Peyer's patch (tissue), 4 donors: ENCODE measurements at regions not wholly inside any gene's neighbourhood (a gene's known extent, or its start where the extent isn't known, plus 50 kb on each side); places are given as distances from the start of the nearest gene placed in this dataset.

Experiments used
- DNase-seq, 3 donors: peaks; one replicate each; pipeline ENCODE4 v3.0.0-alpha.2; 2017 to 2019
- H3K27ac ChIP-seq, 4 donors: fragments of 200-600 bp; sonication (generic); one replicate each; pipeline ENCODE4 v1.5.1; 2016 to 2019
- H3K27me3 ChIP-seq, 2 donors: fragments of 200-600 bp; sonication (generic); one replicate each; pipeline ENCODE4 v1.5.1; 2019
- H3K36me3 ChIP-seq, 3 donors: fragments of 200-600 bp; sonication (generic); one replicate each; pipeline ENCODE4 v1.5.1; 2016 to 2019
- H3K4me1 ChIP-seq, 4 donors: fragments of 200-600 bp; sonication (generic); one replicate each; pipeline ENCODE4 v1.5.1; 2016 to 2019
- H3K4me3 ChIP-seq, 4 donors: fragments of 200-600 bp; sonication (generic); 1 replicate in 3 of 4; 2 replicates in 1 of 4; pipeline ENCODE4 v1.5.1; 2016 to 2019; ENCODE audit warnings: mild to moderate bottlenecking in 1 of 4
- H3K9me3 ChIP-seq, 4 donors: fragments of 200-600 bp; sonication (generic); one replicate each; pipeline ENCODE4 v1.5.1; 2016 to 2019; ENCODE audit warnings: mild to moderate bottlenecking in 1 of 4
- POLR2A ChIP-seq, 2 donors: fragments of 450-650 bp; IDR thresholded peaks; one replicate each; pipeline ENCODE4 v1.5.1; 2017; ENCODE audit warnings: antibody characterized with exemption in 2 of 2, mild to moderate bottlenecking in 2 of 2, moderate library complexity in 2 of 2
- TF ChIP-seq, protein P1 (sequence below), 6 experiments: fragments of 450-650 bp in 4 of 6; fragments of 200-600 bp in 2 of 6; sonication (generic) in 1 of 6; IDR thresholded peaks; one replicate each; pipeline ENCODE4 v1.5.1; 2017 to 2019; ENCODE audit warnings: antibody characterized with exemption in 6 of 6, mild to moderate bottlenecking in 3 of 6, moderate library complexity in 1 of 6

GRCh38 chr15:29467091-29467490 lies 197.5 kb upstream of the NSMCE3 start:
- Histone ChIP-seq H3K4me1 (no peaks in the 10 kb centered on the region), H3K4me3 (no peak overlapping the region), H3K36me3 (no peaks in the 10 kb centered on the region), H3K9me3 (no peaks in the 10 kb centered on the region), H3K27ac (no peak overlapping the region), H3K27me3 (no peaks in the 10 kb centered on the region)
- TF ChIP-seq POLR2A (IDR thresholded peaks at IDR 0.05) = no peak
- TF ChIP-seq, protein P1, sequence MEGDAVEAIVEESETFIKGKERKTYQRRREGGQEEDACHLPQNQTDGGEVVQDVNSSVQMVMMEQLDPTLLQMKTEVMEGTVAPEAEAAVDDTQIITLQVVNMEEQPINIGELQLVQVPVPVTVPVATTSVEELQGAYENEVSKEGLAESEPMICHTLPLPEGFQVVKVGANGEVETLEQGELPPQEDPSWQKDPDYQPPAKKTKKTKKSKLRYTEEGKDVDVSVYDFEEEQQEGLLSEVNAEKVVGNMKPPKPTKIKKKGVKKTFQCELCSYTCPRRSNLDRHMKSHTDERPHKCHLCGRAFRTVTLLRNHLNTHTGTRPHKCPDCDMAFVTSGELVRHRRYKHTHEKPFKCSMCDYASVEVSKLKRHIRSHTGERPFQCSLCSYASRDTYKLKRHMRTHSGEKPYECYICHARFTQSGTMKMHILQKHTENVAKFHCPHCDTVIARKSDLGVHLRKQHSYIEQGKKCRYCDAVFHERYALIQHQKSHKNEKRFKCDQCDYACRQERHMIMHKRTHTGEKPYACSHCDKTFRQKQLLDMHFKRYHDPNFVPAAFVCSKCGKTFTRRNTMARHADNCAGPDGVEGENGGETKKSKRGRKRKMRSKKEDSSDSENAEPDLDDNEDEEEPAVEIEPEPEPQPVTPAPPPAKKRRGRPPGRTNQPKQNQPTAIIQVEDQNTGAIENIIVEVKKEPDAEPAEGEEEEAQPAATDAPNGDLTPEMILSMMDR (IDR thresholded peaks at IDR 0.05) = no peak
- DNase-seq = no peak

- no peak overlapping the region for H3K27ac ChIP-seq
- H3K4me1 ChIP-seq = no peaks in the 10 kb centered on the region
- TF ChIP-seq, protein P1 (IDR thresholded peaks at IDR 0.05) = no peak
- H3K36me3 ChIP-seq = no peaks in the 10 kb centered on the region
- no peak overlapping the region for H3K4me3 ChIP-seq
- H3K27me3 ChIP-seq = no peaks in the 10 kb centered on the region
- no peaks in the 10 kb centered on the region for H3K9me3 ChIP-seq
- DNase-seq = no peak
Observed at GRCh38 chr15:29466292-29466691, 196.7 kb upstream of the NSMCE3 start.

DNA sequence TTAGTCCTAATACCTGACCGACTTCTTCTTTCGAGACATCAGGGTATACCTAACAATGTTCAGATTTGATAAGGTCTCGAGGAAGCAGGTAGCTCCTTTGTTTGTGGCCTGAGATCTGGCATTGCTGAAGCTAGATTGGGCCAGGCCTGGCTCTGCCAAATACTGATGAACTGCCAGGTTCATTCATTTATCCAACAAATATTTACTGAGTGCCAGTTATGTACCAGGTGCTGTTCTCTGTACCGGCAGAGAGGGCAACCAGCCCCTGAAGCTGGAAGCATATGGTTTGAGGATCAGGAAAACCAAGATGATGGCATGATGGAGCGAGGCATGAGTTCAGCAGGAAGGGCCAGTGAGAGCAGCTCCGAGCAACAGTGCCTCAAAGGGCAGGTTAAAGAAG lies 196.2 kb upstream of the NSMCE3 start:
- H3K36me3 ChIP-seq = no peaks in the 10 kb centered on the region
- H3K27ac ChIP-seq = no peak overlapping the region
- no peak for DNase-seq
- no peak overlapping the region for H3K4me3 ChIP-seq
- H3K4me1 ChIP-seq = no peaks in the 10 kb centered on the region
- H3K27me3 ChIP-seq = no peaks in the 10 kb centered on the region
- no peak for TF ChIP-seq POLR2A (IDR thresholded peaks at IDR 0.05)
- TF ChIP-seq, protein P1 (IDR thresholded peaks at IDR 0.05) = no peak
- no peaks in the 10 kb centered on the region for H3K9me3 ChIP-seq

DNA sequence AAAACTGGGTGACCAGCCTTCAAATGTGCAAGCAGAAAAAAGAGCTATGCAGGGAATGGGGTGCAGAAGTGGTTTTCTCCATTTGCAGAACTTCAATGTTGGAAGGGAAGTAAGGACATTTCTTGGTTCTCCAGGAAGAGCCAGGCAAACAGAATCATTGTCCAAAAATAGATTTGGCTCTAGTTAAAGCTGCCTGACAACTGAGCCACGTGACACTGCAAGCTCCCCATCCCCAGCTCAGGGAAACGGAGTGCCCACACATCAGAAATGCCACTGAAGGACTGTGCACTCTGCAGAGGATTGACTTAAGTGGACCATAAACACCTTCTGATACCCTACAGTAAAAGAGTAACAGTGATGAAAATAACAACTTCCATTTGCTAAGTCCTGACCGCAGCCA lies 195.6 kb upstream of the NSMCE3 start:
- H3K4me3 ChIP-seq = no peak overlapping the region
- no peak for DNase-seq
- no peaks in the 10 kb centered on the region for H3K36me3 ChIP-seq
- no peaks in the 10 kb centered on the region for H3K27me3 ChIP-seq
- TF ChIP-seq POLR2A (IDR thresholded peaks at IDR 0.05) = no peak
- TF ChIP-seq, protein P1 (IDR thresholded peaks at IDR 0.05) = no peak
- no peak overlapping the region for H3K27ac ChIP-seq
- no peaks in the 10 kb centered on the region for H3K4me1 ChIP-seq
- no peaks in the 10 kb centered on the region for H3K9me3 ChIP-seq

- no peak for DNase-seq
- Histone ChIP-seq H3K27ac (no peak overlapping the region), H3K4me1 (no peaks in the 10 kb centered on the region), H3K9me3 (no peaks in the 10 kb centered on the region), H3K27me3 (no peaks in the 10 kb centered on the region), H3K4me3 (no peak overlapping the region), H3K36me3 (no peaks in the 10 kb centered on the region)
- TF ChIP-seq POLR2A (IDR thresholded peaks at IDR 0.05) = no peak
- TF ChIP-seq, protein P1 (IDR thresholded peaks at IDR 0.05) = no peak
Observed at GRCh38 chr15:29461877-29462276, 192.3 kb upstream of the NSMCE3 start.

GRCh38 chr15:29458361-29458760 lies 188.7 kb upstream of the NSMCE3 start:
- Histone ChIP-seq H3K27me3 (no peaks in the 10 kb centered on the region), H3K36me3 (no peaks in the 10 kb centered on the region), H3K9me3 (no peaks in the 10 kb centered on the region), H3K4me3 (no peak overlapping the region), H3K4me1 (no peaks in the 10 kb centered on the region), H3K27ac (no peak overlapping the region)
- DNase-seq = no peak
- no peak for TF ChIP-seq POLR2A (IDR thresholded peaks at IDR 0.05)
- TF ChIP-seq, protein P1 (IDR thresholded peaks at IDR 0.05) = no peak
